ENCODE measurements at regions not wholly inside any gene's neighbourhood (a gene's known extent, or its start where the extent isn't known, plus 50 kb on each side); places are given as distances from the start of the nearest gene placed in this dataset.

- Histone ChIP-seq H3K79me2 (ENCODE audit: insufficient read depth, low read length) (no peaks in the 10 kb centered on the region), H3K9ac (ENCODE audit: insufficient read depth, low read length, poor library complexity, severe bottlenecking) (no peak overlapping the region), H3K27ac (ENCODE audit: low read depth in 1 of 2, low read length in 2 of 2) (no peak overlapping the region), H3K4me1 (ENCODE audit: control insufficient read depth in 1 of 2, insufficient read depth in 2 of 2, low read length in 2 of 2) (peaks cover 32 to 34% of the 10 kb centered on the region in 2 donors), H3K4me2 (replicated peaks; ENCODE audit: extremely low read depth, low read length, poor library complexity, severe bottlenecking) (no peak overlapping the region), H3K27me3 (ENCODE audit: control insufficient read depth in 2 of 2, insufficient read depth in 2 of 2, low read length in 2 of 2) (no peaks in the 10 kb centered on the region), H4K20me1 (ENCODE audit: insufficient read depth, low read length) (no peaks in the 10 kb centered on the region), H3K9me3 (replicated peaks in 1 of 2; ENCODE audit: control insufficient read depth in 1 of 2, insufficient read depth in 1 of 2, low read length in 2 of 2) (peaks cover 0 to 12% of the 10 kb centered on the region in 2 donors), H3K4me3 (replicated peaks in 1 of 3; ENCODE audit: low read depth in 2 of 3, low read length in 3 of 3) (no peak overlapping the region), H2AFZ (ENCODE audit: insufficient read depth, low read depth, low read length, poor library complexity, severe bottlenecking) (no peak overlapping the region), H3K36me3 (replicated peaks in 1 of 2; ENCODE audit: control insufficient read depth in 1 of 2, insufficient read depth in 2 of 2, low read length in 2 of 2) (no peaks in the 10 kb centered on the region)
- Mint-ChIP-seq H3K36me3 (peaks cover 3 to 10% of the 10 kb centered on the region in 2 donors), H3K27ac (no peak overlapping the region), H3K27me3 (ENCODE audit: low read depth in 3 of 3) (peaks cover 0 to 10% (median 2%) of the 10 kb centered on the region in 3 donors), H3K4me3 (no peak overlapping the region), H3K4me1 (peaks cover 37% of the 10 kb centered on the region), H3K9me3 (peaks cover 8 to 16% (median 10%) of the 10 kb centered on the region in 7 donors)
- DNase-seq = no peak
- no CpG with 5 or more reads among the region's 5 CpGs for WGBS (ENCODE audit: insufficient coverage)
- intact Hi-C loops (cut with micrococcal nuclease) = no loop called here
- TF ChIP-seq, protein P1, sequence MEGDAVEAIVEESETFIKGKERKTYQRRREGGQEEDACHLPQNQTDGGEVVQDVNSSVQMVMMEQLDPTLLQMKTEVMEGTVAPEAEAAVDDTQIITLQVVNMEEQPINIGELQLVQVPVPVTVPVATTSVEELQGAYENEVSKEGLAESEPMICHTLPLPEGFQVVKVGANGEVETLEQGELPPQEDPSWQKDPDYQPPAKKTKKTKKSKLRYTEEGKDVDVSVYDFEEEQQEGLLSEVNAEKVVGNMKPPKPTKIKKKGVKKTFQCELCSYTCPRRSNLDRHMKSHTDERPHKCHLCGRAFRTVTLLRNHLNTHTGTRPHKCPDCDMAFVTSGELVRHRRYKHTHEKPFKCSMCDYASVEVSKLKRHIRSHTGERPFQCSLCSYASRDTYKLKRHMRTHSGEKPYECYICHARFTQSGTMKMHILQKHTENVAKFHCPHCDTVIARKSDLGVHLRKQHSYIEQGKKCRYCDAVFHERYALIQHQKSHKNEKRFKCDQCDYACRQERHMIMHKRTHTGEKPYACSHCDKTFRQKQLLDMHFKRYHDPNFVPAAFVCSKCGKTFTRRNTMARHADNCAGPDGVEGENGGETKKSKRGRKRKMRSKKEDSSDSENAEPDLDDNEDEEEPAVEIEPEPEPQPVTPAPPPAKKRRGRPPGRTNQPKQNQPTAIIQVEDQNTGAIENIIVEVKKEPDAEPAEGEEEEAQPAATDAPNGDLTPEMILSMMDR (IDR thresholded peaks at IDR 0.05) = no peak
Observed at GRCh38 chr9:108060175-108060574, 570.6 kb upstream of the KLF4 start.

GRCh38 chr9:108058135-108058814, 568.7 kb upstream of the KLF4 start:
- Histone ChIP-seq H3K27ac (ENCODE audit: low read depth in 1 of 2, low read length in 2 of 2) (peak overlapping the region in 1 of 2 donors; percentile 63), H3K9ac (ENCODE audit: insufficient read depth, low read length, poor library complexity, severe bottlenecking) (no peak overlapping the region), H3K9me3 (replicated peaks in 1 of 2; ENCODE audit: control insufficient read depth in 1 of 2, insufficient read depth in 1 of 2, low read length in 2 of 2) (peaks cover 0 to 7% of the 10 kb centered on the region in 2 donors), H3K4me3 (replicated peaks in 1 of 3; ENCODE audit: low read depth in 2 of 3, low read length in 3 of 3) (no peak overlapping the region), H3K36me3 (replicated peaks in 1 of 2; ENCODE audit: control insufficient read depth in 1 of 2, insufficient read depth in 2 of 2, low read length in 2 of 2) (no peaks in the 10 kb centered on the region), H3K79me2 (ENCODE audit: insufficient read depth, low read length) (no peaks in the 10 kb centered on the region), H3K4me1 (ENCODE audit: control insufficient read depth in 1 of 2, insufficient read depth in 2 of 2, low read length in 2 of 2) (peaks cover 32 to 36% of the 10 kb centered on the region in 2 donors), H3K27me3 (ENCODE audit: control insufficient read depth in 2 of 2, insufficient read depth in 2 of 2, low read length in 2 of 2) (no peaks in the 10 kb centered on the region), H2AFZ (ENCODE audit: insufficient read depth, low read depth, low read length, poor library complexity, severe bottlenecking) (no peak overlapping the region), H4K20me1 (ENCODE audit: insufficient read depth, low read length) (no peaks in the 10 kb centered on the region), H3K4me2 (replicated peaks; ENCODE audit: extremely low read depth, low read length, poor library complexity, severe bottlenecking) (peak overlapping the region; percentile 5)
- intact Hi-C loops (cut with micrococcal nuclease) = loop anchor here in 1 of 2 donors (5.0 to 10.0 kb wide), 3 partner anchors 123 to 571 kb away; partner anchors contain the start of gene KLF4
- Mint-ChIP-seq H3K27me3 (ENCODE audit: low read depth in 3 of 3) (peaks cover 1 to 5% (median 1%) of the 10 kb centered on the region in 3 donors), H3K36me3 (peaks cover 0 to 5% of the 10 kb centered on the region in 2 donors), H3K27ac (peak overlapping the region in 5 of 7 donors; percentile 18 to 76 (median 43)), H3K4me1 (peaks cover 37% of the 10 kb centered on the region), H3K4me3 (no peak overlapping the region), H3K9me3 (peaks cover 3 to 6% (median 5%) of the 10 kb centered on the region in 7 donors)
- no peak for DNase-seq
- TF ChIP-seq, protein P1 (IDR thresholded peaks at IDR 0.05) = no peak
- 90% methylated on average over 2 of the region's 6 CpGs for WGBS (ENCODE audit: insufficient coverage)

Measured in CD14-positive monocyte (primary cell).